ENCODE measurements at regions not wholly inside any gene's neighbourhood (a gene's known extent, or its start where the extent isn't known, plus 50 kb on each side); places are given as distances from the start of the nearest gene placed in this dataset.

GRCh38 chr11:97149741-97150140, 759.9 kb downstream of the JRKL start:
- Histone ChIP-seq H3K27ac (ENCODE audit: low read depth, low read length) (no peak overlapping the region), H3K4me3 (ENCODE audit: insufficient read depth, low read length) (no peak overlapping the region), H2AFZ (ENCODE audit: low read length) (no peak overlapping the region), H4K20me1 (ENCODE audit: insufficient read depth, low read length) (no peaks in the 10 kb centered on the region), H3K79me2 (ENCODE audit: insufficient read depth, low read length) (no peaks in the 10 kb centered on the region), H3K9me3 (ENCODE audit: low read depth, low read length) (no peaks in the 10 kb centered on the region), H3K4me1 (ENCODE audit: insufficient read depth, low read length) (no peaks in the 10 kb centered on the region), H3K4me2 (ENCODE audit: insufficient read depth, low read length) (no peak overlapping the region), H3K36me3 (ENCODE audit: insufficient read depth, low read length) (no peaks in the 10 kb centered on the region), H3K27me3 (ENCODE audit: insufficient read depth, low read length) (no peaks in the 10 kb centered on the region)
- no peak for TF ChIP-seq CTCF (IDR thresholded peaks at IDR 0.05; ENCODE audit: extremely low read depth, low read depth, low read length)
- no peak for DNase-seq (ENCODE audit: insufficient read length, low spot score, missing footprints)

- Histone ChIP-seq H4K20me1 (ENCODE audit: insufficient read depth, low read length) (no peaks in the 10 kb centered on the region), H3K27me3 (ENCODE audit: insufficient read depth, low read length) (no peaks in the 10 kb centered on the region), H3K4me1 (ENCODE audit: insufficient read depth, low read length) (no peaks in the 10 kb centered on the region), H3K27ac (ENCODE audit: low read depth, low read length) (no peak overlapping the region), H3K9me3 (ENCODE audit: low read depth, low read length) (peaks cover 3% of the 10 kb centered on the region), H3K36me3 (ENCODE audit: insufficient read depth, low read length) (no peaks in the 10 kb centered on the region), H3K4me3 (ENCODE audit: insufficient read depth, low read length) (no peak overlapping the region), H3K79me2 (ENCODE audit: insufficient read depth, low read length) (no peaks in the 10 kb centered on the region), H3K4me2 (ENCODE audit: insufficient read depth, low read length) (no peak overlapping the region), H2AFZ (ENCODE audit: low read length) (no peak overlapping the region)
- no peak for TF ChIP-seq CTCF (IDR thresholded peaks at IDR 0.05; ENCODE audit: extremely low read depth, low read depth, low read length)
- no peak for DNase-seq (ENCODE audit: insufficient read length, low spot score, missing footprints)
These were observed 767.5 kb downstream of the JRKL start for GRCh38 chr11:97157221-97157740.

GRCh38 chr11:97158243-97158642, 768.4 kb downstream of the JRKL start:
- no peak for DNase-seq (ENCODE audit: insufficient read length, low spot score, missing footprints)
- no peaks in the 10 kb centered on the region for H3K36me3 ChIP-seq (ENCODE audit: insufficient read depth, low read length)
- no peak overlapping the region for H3K4me2 ChIP-seq (ENCODE audit: insufficient read depth, low read length)
- no peak overlapping the region for H3K4me3 ChIP-seq (ENCODE audit: insufficient read depth, low read length)
- no peaks in the 10 kb centered on the region for H3K27me3 ChIP-seq (ENCODE audit: insufficient read depth, low read length)
- no peak overlapping the region for H2AFZ ChIP-seq (ENCODE audit: low read length)
- H3K9me3 ChIP-seq (ENCODE audit: low read depth, low read length), result peaks cover 3% of the 10 kb centered on the region
- no peak for TF ChIP-seq CTCF (IDR thresholded peaks at IDR 0.05; ENCODE audit: extremely low read depth, low read depth, low read length)
- no peaks in the 10 kb centered on the region for H3K4me1 ChIP-seq (ENCODE audit: insufficient read depth, low read length)
- no peak overlapping the region for H3K27ac ChIP-seq (ENCODE audit: low read depth, low read length)
- no peaks in the 10 kb centered on the region for H4K20me1 ChIP-seq (ENCODE audit: insufficient read depth, low read length)
- no peaks in the 10 kb centered on the region for H3K79me2 ChIP-seq (ENCODE audit: insufficient read depth, low read length)

GRCh38 chr11:97163631-97164191, 773.9 kb downstream of the JRKL start:
- Histone ChIP-seq H3K4me1 (ENCODE audit: insufficient read depth, low read length) (no peaks in the 10 kb centered on the region), H2AFZ (ENCODE audit: low read length) (no peak overlapping the region), H3K79me2 (ENCODE audit: insufficient read depth, low read length) (no peaks in the 10 kb centered on the region), H3K4me2 (ENCODE audit: insufficient read depth, low read length) (no peak overlapping the region), H3K36me3 (ENCODE audit: insufficient read depth, low read length) (no peaks in the 10 kb centered on the region), H3K9me3 (ENCODE audit: low read depth, low read length) (no peaks in the 10 kb centered on the region), H3K27me3 (ENCODE audit: insufficient read depth, low read length) (no peaks in the 10 kb centered on the region), H3K27ac (ENCODE audit: low read depth, low read length) (no peak overlapping the region), H3K4me3 (ENCODE audit: insufficient read depth, low read length) (no peak overlapping the region), H4K20me1 (ENCODE audit: insufficient read depth, low read length) (no peaks in the 10 kb centered on the region)
- no peak for DNase-seq (ENCODE audit: insufficient read length, low spot score, missing footprints)
- TF ChIP-seq CTCF (IDR thresholded peaks at IDR 0.05; ENCODE audit: extremely low read depth, low read depth, low read length), result no peak

All from osteoblast (primary cell).